ENCODE measurements at regions not wholly inside any gene's neighbourhood (a gene's known extent, or its start where the extent isn't known, plus 50 kb on each side); places are given as distances from the start of the nearest gene placed in this dataset.

GRCh38 chr2:120670771-120671480, 64.7 kb upstream of the GLI2 start:
- DNase-seq (no peak), ATAC-seq (ENCODE audit: low read depth) (no peak)
- no peak overlapping the region for H3K4me3 Mint-ChIP-seq
- H3K36me3 Mint-ChIP-seq (ENCODE audit: low read depth) = no peaks in the 10 kb centered on the region
- no peak overlapping the region for H3K27ac Mint-ChIP-seq
- intact Hi-C loops (cut with micrococcal nuclease) = no loop called here
- peaks cover 14% of the 10 kb centered on the region for H3K9me3 Mint-ChIP-seq
- H3K27me3 Mint-ChIP-seq = peaks cover 36% of the 10 kb centered on the region
- ChIA-PET CTCF (no interaction called here), POLR2A (no interaction called here)
- no peak for TF ChIP-seq CTCF (IDR thresholded peaks at IDR 0.05)
- peaks cover 1% of the 10 kb centered on the region for H3K4me1 Mint-ChIP-seq

- Mint-ChIP-seq H3K27me3 (peaks cover 37% of the 10 kb centered on the region), H3K4me1 (peaks cover 1% of the 10 kb centered on the region)
Measured at GRCh38 chr2:120672526-120673204, 63.0 kb upstream of the GLI2 start.

GRCh38 chr2:120673205-120673550, 62.5 kb upstream of the GLI2 start:
- Mint-ChIP-seq H3K4me1 (peaks cover 1% of the 10 kb centered on the region), H3K36me3 (ENCODE audit: low read depth) (no peaks in the 10 kb centered on the region), H3K27ac (no peak overlapping the region), H3K27me3 (peaks cover 34% of the 10 kb centered on the region), H3K9me3 (no peaks in the 10 kb centered on the region), H3K4me3 (no peak overlapping the region)
- no peak for TF ChIP-seq CTCF (IDR thresholded peaks at IDR 0.05)
- no peak for ATAC-seq (ENCODE audit: low read depth)
- no peak for DNase-seq
- POLR2A ChIA-PET = no interaction called here
- intact Hi-C loops (cut with micrococcal nuclease) = no loop called here
- CTCF ChIA-PET = no interaction called here

More at GRCh38 chr2:120672526-120673204, 63.0 kb upstream of the GLI2 start:
- CTCF ChIA-PET = interaction anchor here (1.0 kb wide), 1 partner anchor 8 kb away, joined by 5 read pairs; no protein-coding TSS in a partner anchor
- DNase-seq = no peak
- intact Hi-C loops (cut with micrococcal nuclease) = no loop called here
- Mint-ChIP-seq H3K36me3 (ENCODE audit: low read depth) (no peaks in the 10 kb centered on the region), H3K27ac (no peak overlapping the region), H3K9me3 (peaks cover 1% of the 10 kb centered on the region), H3K4me3 (no peak overlapping the region)
- no peak for ATAC-seq (ENCODE audit: low read depth)
- POLR2A ChIA-PET = no interaction called here
- TF ChIP-seq CTCF (IDR thresholded peaks at IDR 0.05) = no peak

GRCh38 chr2:120673571-120674061, 62.1 kb upstream of the GLI2 start:
- Mint-ChIP-seq H3K36me3 (ENCODE audit: low read depth) (no peaks in the 10 kb centered on the region), H3K27ac (no peak overlapping the region), H3K4me1 (peaks cover 1% of the 10 kb centered on the region), H3K27me3 (peaks cover 29% of the 10 kb centered on the region), H3K9me3 (no peaks in the 10 kb centered on the region), H3K4me3 (no peak overlapping the region)
- ATAC-seq (ENCODE audit: low read depth) = no peak
- CTCF ChIA-PET = no interaction called here
- POLR2A ChIA-PET = no interaction called here
- no peak for TF ChIP-seq CTCF (IDR thresholded peaks at IDR 0.05)
- no peak for DNase-seq
- intact Hi-C loops (cut with micrococcal nuclease) = no loop called here

- Mint-ChIP-seq H3K36me3 (ENCODE audit: low read depth) (no peaks in the 10 kb centered on the region), H3K9me3 (no peaks in the 10 kb centered on the region), H3K27me3 (peaks cover 26% of the 10 kb centered on the region), H3K4me3 (no peak overlapping the region), H3K27ac (no peak overlapping the region), H3K4me1 (peaks cover 1% of the 10 kb centered on the region)
- ATAC-seq (ENCODE audit: low read depth) (no peak), DNase-seq (no peak)
- ChIA-PET POLR2A (no interaction called here), CTCF (no interaction called here)
- intact Hi-C loops (cut with micrococcal nuclease) = no loop called here
- no peak for TF ChIP-seq CTCF (IDR thresholded peaks at IDR 0.05)
Measured at GRCh38 chr2:120674246-120675170, 61.2 kb upstream of the GLI2 start.

Measured in activated B cell treated with CpG ODN at 0.5 μM for 24 hours (primary cell).